ENCODE measurements at regions not wholly inside any gene's neighbourhood (a gene's known extent, or its start where the extent isn't known, plus 50 kb on each side); places are given as distances from the start of the nearest gene placed in this dataset.

DNA sequence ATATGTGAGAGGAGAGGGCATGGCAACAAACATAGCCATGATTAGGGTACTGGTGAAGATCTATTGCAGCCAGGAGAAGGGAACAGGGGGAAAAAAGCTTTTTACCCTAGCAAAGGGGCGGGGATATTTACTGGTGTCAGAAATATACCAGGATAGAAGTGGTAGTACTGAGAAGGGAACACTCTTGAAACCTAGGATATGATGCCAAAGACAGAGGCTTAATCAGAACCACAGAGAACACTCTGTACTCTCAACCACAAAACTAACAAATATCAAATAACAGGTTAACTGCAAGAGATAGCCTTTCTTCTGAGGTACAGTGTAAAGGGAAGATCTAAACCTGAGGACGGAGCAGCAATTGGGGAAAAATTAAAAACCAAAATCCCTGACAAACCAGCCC is 112.2 kb downstream of the KIF2B start:
- H3K9me3 ChIP-seq (ENCODE audit: control insufficient read depth, insufficient read depth, low read depth, low read length): no peaks in the 10 kb centered on the region
- no peak overlapping the region for H3K9ac ChIP-seq (ENCODE audit: low read length)
- H3K36me3 ChIP-seq (ENCODE audit: control insufficient read depth, insufficient read depth, low read length): no peaks in the 10 kb centered on the region
- no peaks in the 10 kb centered on the region for H3K4me1 ChIP-seq (ENCODE audit: control insufficient read depth, insufficient read depth, low read length)
- H3K27me3 ChIP-seq (ENCODE audit: control insufficient read depth, insufficient read depth, low read length): no peaks in the 10 kb centered on the region
- H3K4me3 ChIP-seq (ENCODE audit: low read depth, low read length): no peak overlapping the region
- H3K27ac ChIP-seq (ENCODE audit: low read depth, low read length): no peak overlapping the region

DNA sequence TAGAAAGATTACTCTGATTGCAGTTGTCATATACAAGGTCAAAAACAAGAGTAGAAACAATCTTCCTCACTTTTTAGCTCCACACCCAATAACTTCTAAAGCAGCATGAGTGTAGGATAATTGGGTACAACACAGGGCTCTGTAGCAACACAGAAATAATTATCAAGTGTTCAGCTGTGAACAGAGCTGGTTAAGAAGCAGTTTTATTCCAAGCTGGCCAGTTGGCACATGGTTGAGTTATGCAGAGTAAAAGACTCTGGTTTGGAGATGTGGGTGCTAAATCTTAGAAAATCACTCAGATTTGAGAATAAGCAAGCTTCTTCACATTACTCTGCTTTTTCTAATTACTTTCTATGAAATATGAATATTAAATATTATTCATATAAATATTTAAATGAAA is 118.5 kb downstream of the KIF2B start:
- Histone ChIP-seq H3K4me3 (ENCODE audit: low read depth, low read length) (no peak overlapping the region), H3K4me1 (ENCODE audit: control insufficient read depth, insufficient read depth, low read length) (no peaks in the 10 kb centered on the region), H3K9ac (ENCODE audit: low read length) (no peak overlapping the region), H3K36me3 (ENCODE audit: control insufficient read depth, insufficient read depth, low read length) (no peaks in the 10 kb centered on the region), H3K27me3 (ENCODE audit: control insufficient read depth, insufficient read depth, low read length) (no peaks in the 10 kb centered on the region), H3K27ac (ENCODE audit: low read depth, low read length) (no peak overlapping the region), H3K9me3 (ENCODE audit: control insufficient read depth, insufficient read depth, low read depth, low read length) (no peaks in the 10 kb centered on the region)

DNA sequence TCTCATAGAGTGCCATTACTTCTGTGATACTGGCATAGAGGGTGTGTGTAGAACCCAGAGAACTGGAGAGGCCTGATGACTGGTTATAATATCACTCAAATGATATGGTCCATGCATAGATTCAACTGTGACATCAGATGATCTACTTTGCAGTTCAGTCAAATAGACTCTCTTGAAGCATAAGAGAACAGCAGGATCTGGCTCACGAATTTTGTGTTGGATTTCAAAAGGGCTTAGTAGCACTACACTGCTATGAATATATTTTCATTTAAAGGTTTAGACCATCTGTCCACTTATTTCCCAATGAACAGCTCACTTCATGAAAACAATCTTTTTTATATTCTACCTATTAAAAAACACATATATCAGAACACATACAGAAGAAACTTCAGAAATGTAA is 119.7 kb downstream of the KIF2B start:
- H3K27me3 ChIP-seq (ENCODE audit: control insufficient read depth, insufficient read depth, low read length): no peaks in the 10 kb centered on the region
- H3K9ac ChIP-seq (ENCODE audit: low read length): no peak overlapping the region
- H3K27ac ChIP-seq (ENCODE audit: low read depth, low read length): no peak overlapping the region
- H3K4me3 ChIP-seq (ENCODE audit: low read depth, low read length): no peak overlapping the region
- no peaks in the 10 kb centered on the region for H3K4me1 ChIP-seq (ENCODE audit: control insufficient read depth, insufficient read depth, low read length)
- no peaks in the 10 kb centered on the region for H3K9me3 ChIP-seq (ENCODE audit: control insufficient read depth, insufficient read depth, low read depth, low read length)
- no peaks in the 10 kb centered on the region for H3K36me3 ChIP-seq (ENCODE audit: control insufficient read depth, insufficient read depth, low read length)

DNA sequence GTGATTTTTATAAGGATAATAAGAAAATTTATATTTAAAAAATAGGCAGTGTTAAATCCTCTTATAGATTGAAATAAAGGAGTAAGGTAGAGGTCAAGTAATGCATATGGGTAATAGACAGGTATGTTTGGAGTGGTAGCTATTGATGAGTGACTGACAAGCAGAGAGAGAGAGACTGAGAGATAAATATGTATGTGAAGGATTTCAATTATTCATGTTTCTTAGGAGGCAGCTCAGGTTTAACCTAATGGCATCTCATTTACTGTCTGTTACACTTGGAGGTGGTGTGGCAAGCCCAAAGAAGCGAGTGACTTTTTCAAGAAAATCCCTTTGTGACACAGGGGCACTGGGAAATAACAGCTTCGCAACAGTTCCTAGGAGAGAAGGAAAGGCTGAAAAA is 120.2 kb downstream of the KIF2B start:
- Histone ChIP-seq H3K4me1 (ENCODE audit: control insufficient read depth, insufficient read depth, low read length) (no peaks in the 10 kb centered on the region), H3K9me3 (ENCODE audit: control insufficient read depth, insufficient read depth, low read depth, low read length) (no peaks in the 10 kb centered on the region), H3K27ac (ENCODE audit: low read depth, low read length) (no peak overlapping the region), H3K36me3 (ENCODE audit: control insufficient read depth, insufficient read depth, low read length) (no peaks in the 10 kb centered on the region), H3K4me3 (ENCODE audit: low read depth, low read length) (no peak overlapping the region), H3K27me3 (ENCODE audit: control insufficient read depth, insufficient read depth, low read length) (no peaks in the 10 kb centered on the region), H3K9ac (ENCODE audit: low read length) (no peak overlapping the region)

DNA sequence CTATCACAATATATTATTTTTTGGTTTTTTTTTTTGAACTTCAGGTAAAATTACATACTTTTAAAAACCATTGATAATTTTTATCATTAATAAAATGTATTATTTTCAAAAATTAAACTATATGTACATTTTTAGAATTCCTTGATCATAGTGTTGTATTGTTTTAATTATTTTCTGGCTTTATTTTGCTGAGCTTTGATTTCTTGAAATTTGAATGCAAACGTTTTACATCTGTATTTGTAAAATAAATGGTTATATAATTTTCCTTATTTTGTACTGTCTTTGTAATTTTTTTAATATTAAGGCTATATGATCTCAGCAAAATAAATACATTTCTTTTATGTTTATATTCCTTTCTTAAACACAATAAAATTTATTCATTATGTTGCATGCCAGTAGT is 125.6 kb downstream of the KIF2B start:
- no peaks in the 10 kb centered on the region for H3K4me1 ChIP-seq (ENCODE audit: control insufficient read depth, insufficient read depth, low read length)
- 0 out of 2 replicates have a peak, but pooled peaks cover 11% of the 10 kb centered on the region for H3K9me3 ChIP-seq (ENCODE audit: control insufficient read depth, insufficient read depth, low read depth, low read length)
- no peaks in the 10 kb centered on the region for H3K36me3 ChIP-seq (ENCODE audit: control insufficient read depth, insufficient read depth, low read length)
- H3K9ac ChIP-seq (ENCODE audit: low read length): no peak overlapping the region
- no peak overlapping the region for H3K4me3 ChIP-seq (ENCODE audit: low read depth, low read length)
- H3K27me3 ChIP-seq (ENCODE audit: control insufficient read depth, insufficient read depth, low read length): no peaks in the 10 kb centered on the region
- no peak overlapping the region for H3K27ac ChIP-seq (ENCODE audit: low read depth, low read length)

DNA sequence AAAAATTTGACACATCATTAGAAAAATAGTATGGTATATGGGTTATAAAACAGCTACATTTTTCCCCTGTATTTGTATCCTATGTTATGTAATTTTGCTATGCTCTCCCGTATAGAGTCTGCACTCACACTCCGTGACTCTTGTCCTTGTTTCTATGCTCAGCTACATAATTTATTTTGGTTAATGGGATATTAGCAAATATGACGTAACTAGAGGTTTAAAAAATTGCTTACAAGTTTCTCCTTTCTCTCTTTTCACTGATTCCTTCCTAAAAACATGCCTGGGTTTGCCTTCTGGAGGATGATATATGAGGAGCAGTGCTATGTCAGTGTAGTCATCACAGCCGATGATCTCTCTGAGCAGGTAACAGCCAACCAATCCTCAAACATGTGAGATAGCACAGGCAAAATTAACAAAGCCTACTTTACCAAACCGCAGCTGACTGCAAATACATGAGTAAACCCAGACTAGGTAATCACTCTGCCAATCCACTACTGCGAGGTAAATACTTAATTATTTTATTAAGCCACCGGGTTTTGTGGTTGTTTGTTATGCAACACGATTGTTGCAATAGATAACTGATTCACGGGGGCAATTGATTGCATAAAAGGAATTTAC is 126.9 kb downstream of the KIF2B start:
- Histone ChIP-seq H3K9me3 (ENCODE audit: control insufficient read depth, insufficient read depth, low read depth, low read length) (peaks cover 22% of the 10 kb centered on the region; the same call in 1 of the 2 replicates), H3K9ac (ENCODE audit: low read length) (no peak overlapping the region), H3K4me3 (ENCODE audit: low read depth, low read length) (no peak overlapping the region), H3K4me1 (ENCODE audit: control insufficient read depth, insufficient read depth, low read length) (no peaks in the 10 kb centered on the region), H3K27me3 (ENCODE audit: control insufficient read depth, insufficient read depth, low read length) (no peaks in the 10 kb centered on the region), H3K36me3 (ENCODE audit: control insufficient read depth, insufficient read depth, low read length) (no peaks in the 10 kb centered on the region), H3K27ac (ENCODE audit: low read depth, low read length) (no peak overlapping the region)

DNA sequence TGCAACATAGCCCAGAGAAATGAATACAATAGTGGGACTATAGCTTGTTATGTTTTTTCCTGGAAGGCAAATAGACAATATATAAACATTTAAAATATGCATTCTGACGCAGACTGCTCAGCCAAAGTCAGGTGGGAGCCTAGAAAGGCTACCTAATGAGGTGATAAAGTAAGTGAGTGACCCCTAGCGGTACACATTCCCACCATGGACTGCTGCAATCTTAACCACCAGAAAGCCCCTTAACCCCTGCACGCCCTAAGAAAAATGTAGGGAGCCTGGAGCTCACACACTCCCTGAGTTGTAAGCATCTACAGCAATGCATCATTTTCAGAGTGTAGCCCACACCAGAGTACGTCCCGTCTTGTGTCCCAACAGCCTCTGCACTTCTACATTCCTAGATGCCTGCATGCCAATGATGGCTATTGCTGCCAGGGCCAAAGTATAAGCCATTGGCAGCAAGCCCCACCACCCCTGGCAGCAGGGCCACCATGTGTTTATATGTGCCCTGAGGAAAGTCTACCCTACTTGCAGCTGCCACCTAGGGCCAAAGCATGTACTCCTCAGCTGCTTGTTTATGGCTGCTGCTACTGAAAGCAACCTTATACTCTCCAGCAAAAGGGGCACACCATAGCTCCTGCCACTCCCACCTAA is 127.6 kb downstream of the KIF2B start:
- Histone ChIP-seq H3K4me1 (ENCODE audit: control insufficient read depth, insufficient read depth, low read length) (no peaks in the 10 kb centered on the region), H3K27me3 (ENCODE audit: control insufficient read depth, insufficient read depth, low read length) (no peaks in the 10 kb centered on the region), H3K27ac (ENCODE audit: low read depth, low read length) (no peak overlapping the region), H3K9me3 (ENCODE audit: control insufficient read depth, insufficient read depth, low read depth, low read length) (peaks cover 29% of the 10 kb centered on the region), H3K36me3 (ENCODE audit: control insufficient read depth, insufficient read depth, low read length) (no peaks in the 10 kb centered on the region), H3K9ac (ENCODE audit: low read length) (no peak overlapping the region), H3K4me3 (ENCODE audit: low read depth, low read length) (no peak overlapping the region)

DNA sequence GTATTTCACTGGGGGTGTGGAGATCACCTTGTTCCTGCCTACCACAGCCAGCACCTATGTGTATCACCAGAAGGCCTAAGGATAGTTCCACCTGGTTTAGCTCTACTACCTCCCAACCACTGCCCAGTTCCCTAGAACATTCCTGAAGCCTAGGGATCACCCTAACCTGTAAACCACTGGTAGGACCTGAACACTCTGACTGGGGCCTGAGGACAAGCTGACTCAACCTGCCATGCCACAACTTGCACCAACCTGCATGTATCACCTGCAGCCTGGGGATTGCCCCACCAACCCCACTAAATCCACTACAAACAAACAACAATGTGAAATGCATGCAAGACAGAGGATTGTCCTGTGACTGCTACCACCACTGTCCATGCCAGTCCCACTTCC is 128.1 kb downstream of the KIF2B start:
- no peaks in the 10 kb centered on the region for H3K4me1 ChIP-seq (ENCODE audit: control insufficient read depth, insufficient read depth, low read length)
- no peak overlapping the region for H3K9ac ChIP-seq (ENCODE audit: low read length)
- no peak overlapping the region for H3K27ac ChIP-seq (ENCODE audit: low read depth, low read length)
- peaks cover 35% of the 10 kb centered on the region for H3K9me3 ChIP-seq (ENCODE audit: control insufficient read depth, insufficient read depth, low read depth, low read length)
- no peak overlapping the region for H3K4me3 ChIP-seq (ENCODE audit: low read depth, low read length)
- no peaks in the 10 kb centered on the region for H3K27me3 ChIP-seq (ENCODE audit: control insufficient read depth, insufficient read depth, low read length)
- H3K36me3 ChIP-seq (ENCODE audit: control insufficient read depth, insufficient read depth, low read length): no peaks in the 10 kb centered on the region

DNA sequence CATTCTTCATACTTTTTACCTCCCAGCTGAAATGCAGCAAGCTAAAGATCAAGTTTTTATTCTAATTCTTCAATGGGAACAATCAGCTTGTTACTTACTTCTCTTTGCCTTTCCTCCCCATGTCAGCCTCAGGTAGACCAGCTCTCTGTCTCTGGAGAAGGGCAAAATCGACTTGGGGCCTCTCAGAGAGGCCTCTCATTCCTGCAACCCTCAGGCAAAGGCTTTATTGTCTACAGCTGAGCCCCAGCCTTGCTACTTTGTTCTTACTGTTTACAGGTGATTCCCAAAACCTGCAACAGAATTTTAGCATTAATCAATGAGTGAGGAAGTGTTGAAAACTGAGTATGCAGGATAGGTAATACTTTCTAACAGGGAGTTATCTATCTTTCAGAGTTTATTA is 148.6 kb downstream of the KIF2B start:
- Histone ChIP-seq H3K36me3 (ENCODE audit: control insufficient read depth, insufficient read depth, low read length) (no peaks in the 10 kb centered on the region), H3K27me3 (ENCODE audit: control insufficient read depth, insufficient read depth, low read length) (no peaks in the 10 kb centered on the region), H3K4me1 (ENCODE audit: control insufficient read depth, insufficient read depth, low read length) (no peaks in the 10 kb centered on the region), H3K27ac (ENCODE audit: low read depth, low read length) (no peak overlapping the region), H3K4me3 (ENCODE audit: low read depth, low read length) (no peak overlapping the region), H3K9me3 (ENCODE audit: control insufficient read depth, insufficient read depth, low read depth, low read length) (no peaks in the 10 kb centered on the region), H3K9ac (ENCODE audit: low read length) (no peak overlapping the region)

DNA sequence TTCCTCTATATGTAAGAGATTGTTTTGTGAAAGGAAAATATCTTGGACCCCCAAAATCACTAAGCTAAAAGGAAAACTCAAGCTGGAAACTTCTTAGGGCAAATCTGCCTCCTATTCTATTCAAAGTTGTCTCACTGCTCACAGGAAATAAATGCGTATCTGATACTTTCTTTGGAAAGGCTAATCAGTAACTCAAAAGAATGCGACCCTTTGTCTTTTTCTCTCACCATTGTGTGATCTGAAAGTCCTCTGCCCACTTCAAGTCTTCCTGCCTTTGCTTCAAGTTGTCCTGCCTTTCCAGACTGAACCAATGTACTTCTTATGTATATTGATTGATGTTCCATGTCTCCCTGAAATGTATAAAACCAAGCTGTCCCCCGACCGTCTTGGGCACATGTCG is 157.3 kb downstream of the KIF2B start:
- Histone ChIP-seq H3K4me3 (ENCODE audit: low read depth, low read length) (no peak overlapping the region), H3K36me3 (ENCODE audit: control insufficient read depth, insufficient read depth, low read length) (no peaks in the 10 kb centered on the region), H3K9me3 (ENCODE audit: control insufficient read depth, insufficient read depth, low read depth, low read length) (peaks cover 10% of the 10 kb centered on the region; the same call in 1 of the 2 replicates), H3K9ac (ENCODE audit: low read length) (no peak overlapping the region), H3K27me3 (ENCODE audit: control insufficient read depth, insufficient read depth, low read length) (no peaks in the 10 kb centered on the region), H3K4me1 (ENCODE audit: control insufficient read depth, insufficient read depth, low read length) (no peaks in the 10 kb centered on the region), H3K27ac (ENCODE audit: low read depth, low read length) (no peak overlapping the region)

DNA sequence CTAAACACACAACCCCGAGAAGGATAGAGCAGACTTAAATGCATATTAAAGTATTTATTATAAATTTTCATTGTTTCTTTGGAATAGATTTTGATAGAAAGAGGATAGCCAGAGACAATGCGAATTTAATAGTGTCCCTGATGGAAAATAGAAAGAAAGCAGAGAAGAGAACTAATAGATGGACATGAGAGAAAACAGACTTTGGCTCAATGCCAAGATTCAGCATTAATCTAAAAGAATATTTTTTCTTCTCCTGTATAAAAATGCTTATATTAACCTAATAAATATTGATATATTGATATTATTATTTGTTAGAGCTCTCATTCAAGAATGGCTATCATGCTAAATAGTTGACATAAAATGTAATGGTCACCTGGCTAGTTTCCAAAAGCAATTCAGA is 173.4 kb downstream of the KIF2B start:
- H3K9ac ChIP-seq (ENCODE audit: low read length): no peak overlapping the region
- no peaks in the 10 kb centered on the region for H3K36me3 ChIP-seq (ENCODE audit: control insufficient read depth, insufficient read depth, low read length)
- H3K9me3 ChIP-seq (ENCODE audit: control insufficient read depth, insufficient read depth, low read depth, low read length): no peaks in the 10 kb centered on the region
- no peaks in the 10 kb centered on the region for H3K27me3 ChIP-seq (ENCODE audit: control insufficient read depth, insufficient read depth, low read length)
- H3K4me3 ChIP-seq (ENCODE audit: low read depth, low read length): no peak overlapping the region
- H3K27ac ChIP-seq (ENCODE audit: low read depth, low read length): no peak overlapping the region
- H3K4me1 ChIP-seq (ENCODE audit: control insufficient read depth, insufficient read depth, low read length): no peaks in the 10 kb centered on the region
